HG03135 (cell line): ENCODE measurements at regions not wholly inside any gene's neighbourhood (a gene's known extent, or its start where the extent isn't known, plus 50 kb on each side); places are given as distances from the start of the nearest gene placed in this dataset.
"Not testable (repeated sequence)": the region's sequence is repeated elsewhere in the genome, so short reads cannot be mapped to it uniquely, and the experiment has no call there.

ENCODE experiments used
- ATAC-seq: cut with Tn5 transposase; IDR thresholded peaks from one replicate; pipeline ENCODE4 v1.9.1; 2021; ENCODE audit warnings: mild to moderate bottlenecking, moderate library complexity; ENCODE audit not compliant: unreplicated experiment

DNA sequence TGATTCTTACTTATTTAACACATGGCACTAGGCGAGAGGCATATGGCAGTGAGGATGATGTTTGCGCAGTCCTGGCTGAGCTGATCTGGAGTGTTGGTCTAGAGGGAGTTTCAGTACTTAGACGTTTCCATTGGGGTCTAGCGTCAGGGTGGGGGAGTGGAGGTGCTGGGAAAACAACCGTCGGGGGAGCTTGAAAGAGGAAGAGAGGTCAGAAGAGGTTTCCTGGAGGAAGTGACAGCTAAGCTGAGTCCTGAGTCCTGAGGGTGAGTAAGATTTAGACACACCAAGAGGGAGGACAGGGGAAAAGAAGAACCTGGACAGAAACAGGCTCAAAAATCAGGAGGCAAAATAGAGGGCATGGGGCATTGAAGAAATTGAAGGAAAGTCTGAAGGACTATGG is 81.4 kb downstream of the ALOX5AP start:
- no peak for ATAC-seq

- no peak for ATAC-seq
These were observed 83.1 kb downstream of the ALOX5AP start for GRCh38 chr13:30818323-30818960.

DNA sequence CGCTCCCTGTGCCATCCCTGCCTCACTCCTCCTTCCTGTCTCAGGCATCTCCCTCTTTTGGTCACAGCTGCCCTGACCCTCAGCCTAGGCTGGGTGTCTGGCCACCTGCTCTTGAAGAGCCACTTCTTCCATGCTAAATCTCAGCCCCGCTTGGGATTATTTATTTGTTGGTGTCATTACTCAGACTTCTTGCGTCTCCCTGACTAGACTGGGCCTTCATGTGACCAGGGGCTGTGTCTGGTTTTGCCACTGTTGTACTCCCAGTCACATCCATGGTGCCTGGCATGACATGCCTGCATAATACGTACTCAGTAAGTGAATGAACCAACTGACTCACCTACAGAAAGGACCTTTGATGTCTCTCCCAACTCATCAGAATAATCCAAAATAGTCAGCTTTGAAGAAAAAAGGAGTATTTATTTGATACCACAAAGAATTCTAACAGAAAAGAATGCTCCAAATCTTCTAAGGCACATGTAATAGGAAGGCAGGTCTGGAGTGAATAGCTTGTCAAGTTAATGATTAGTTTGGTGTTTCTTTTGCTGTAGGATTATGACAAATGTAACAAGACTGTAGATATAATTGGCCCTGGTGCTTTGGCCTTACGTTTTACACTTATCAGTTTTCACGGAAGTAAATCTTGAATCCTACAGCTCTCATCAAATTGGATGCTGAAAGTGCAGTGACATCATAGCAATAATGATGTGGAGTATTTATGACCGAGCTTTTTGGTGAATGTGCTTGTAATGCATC is 84.0 kb downstream of the ALOX5AP start:
- ATAC-seq = no peak

DNA sequence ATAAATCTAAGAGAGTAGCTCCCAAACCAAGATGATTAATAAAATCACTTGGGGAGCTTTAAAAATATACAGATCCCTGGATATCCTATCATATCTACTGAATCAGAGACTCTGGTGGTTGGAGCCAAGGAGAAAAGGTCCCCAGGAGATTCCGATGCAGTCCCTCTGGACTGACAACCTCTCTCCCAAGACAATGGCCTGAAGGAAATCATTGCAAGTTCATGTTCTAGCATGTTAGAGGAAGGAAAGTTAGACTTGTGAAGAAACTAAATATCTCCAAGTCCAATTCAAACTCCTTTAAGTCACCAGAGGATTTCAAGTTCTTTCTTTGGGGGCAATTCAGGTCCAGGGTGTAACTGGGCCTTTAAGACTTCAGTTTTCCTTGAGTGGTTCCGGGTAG is 84.7 kb upstream of the MEDAG start:
- no peak for ATAC-seq

GRCh38 chr13:30824651-30825050 is 81.4 kb upstream of the MEDAG start:
- no peak for ATAC-seq

- ATAC-seq = no peak
These were observed 79.0 kb upstream of the MEDAG start for GRCh38 chr13:30826911-30827577.

DNA sequence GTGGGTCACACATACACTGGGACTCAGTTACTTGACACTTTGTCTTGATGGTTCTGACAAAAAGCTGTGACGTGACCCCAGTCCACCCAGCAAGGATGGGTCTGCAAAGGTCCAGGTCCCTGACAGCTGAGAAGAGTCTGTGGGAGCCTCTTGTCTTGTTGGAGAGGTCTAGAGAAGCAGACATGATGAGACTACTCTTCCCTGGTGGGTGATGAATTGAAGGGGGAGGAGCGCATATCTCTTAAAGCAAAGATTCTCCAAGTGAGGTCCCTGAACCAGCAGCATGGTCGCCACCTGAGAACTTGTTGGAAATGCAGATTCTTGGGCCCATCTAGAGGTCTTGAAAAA is 78.5 kb upstream of the MEDAG start:
- ATAC-seq = no peak

- ATAC-seq = no peak
These were observed 76.8 kb upstream of the MEDAG start for GRCh38 chr13:30829145-30829832.

- no peak for ATAC-seq
These were observed 76.0 kb upstream of the MEDAG start for GRCh38 chr13:30829833-30830637.

- ATAC-seq = no peak
These were observed 75.5 kb upstream of the MEDAG start for GRCh38 chr13:30830638-30830965.

GRCh38 chr13:30831515-30831914 is 74.6 kb upstream of the MEDAG start:
- ATAC-seq = no peak

DNA sequence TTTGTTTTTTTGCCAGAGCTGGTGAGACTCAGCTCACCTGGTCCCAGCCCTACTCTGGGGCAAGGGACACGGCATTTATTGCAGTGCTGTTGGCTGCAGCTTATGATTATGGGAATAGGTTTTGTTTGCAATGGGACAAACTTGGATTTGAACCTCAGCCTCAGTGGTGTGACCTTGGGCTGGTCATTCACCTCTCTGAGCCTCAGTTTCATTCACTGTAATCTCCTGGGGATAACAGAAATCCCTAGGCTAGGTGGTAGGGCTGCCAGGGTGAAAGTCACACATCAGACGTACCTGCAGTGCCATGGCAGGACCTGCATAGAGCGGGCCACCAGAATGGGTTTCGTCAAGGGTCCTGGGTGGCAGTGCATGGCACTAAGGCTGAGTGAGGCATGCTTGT is 73.7 kb upstream of the MEDAG start:
- ATAC-seq = no peak

DNA sequence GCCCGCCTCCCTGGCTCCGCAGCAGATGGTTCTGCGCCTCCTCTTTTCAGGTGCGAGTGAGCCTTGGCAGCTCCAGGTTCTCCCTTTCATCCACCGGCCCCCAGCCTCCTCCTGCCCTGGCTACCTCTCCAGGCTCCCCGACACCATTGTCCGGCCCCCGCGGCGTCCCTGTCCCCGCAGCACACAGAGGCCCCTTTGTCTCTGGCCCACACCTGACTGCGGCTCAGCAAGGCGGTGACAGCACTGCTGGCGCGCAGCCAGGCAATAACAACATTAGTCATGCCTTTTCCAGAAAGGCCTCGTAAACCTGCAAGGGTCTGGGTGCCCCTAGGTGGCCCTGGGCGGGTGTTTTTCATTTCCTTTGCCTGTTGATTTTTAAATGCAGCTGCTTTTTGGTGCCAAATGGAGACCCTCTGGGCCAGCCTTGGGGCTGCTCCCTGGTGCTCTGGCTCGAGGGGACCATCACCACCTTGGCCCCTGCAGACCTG is 73.2 kb upstream of the MEDAG start:
- no peak for ATAC-seq

GRCh38 chr13:30835442-30835841 is 70.6 kb upstream of the MEDAG start:
- no peak for ATAC-seq

GRCh38 chr13:30837227-30838159 is 68.6 kb upstream of the MEDAG start:
- no peak for ATAC-seq

DNA sequence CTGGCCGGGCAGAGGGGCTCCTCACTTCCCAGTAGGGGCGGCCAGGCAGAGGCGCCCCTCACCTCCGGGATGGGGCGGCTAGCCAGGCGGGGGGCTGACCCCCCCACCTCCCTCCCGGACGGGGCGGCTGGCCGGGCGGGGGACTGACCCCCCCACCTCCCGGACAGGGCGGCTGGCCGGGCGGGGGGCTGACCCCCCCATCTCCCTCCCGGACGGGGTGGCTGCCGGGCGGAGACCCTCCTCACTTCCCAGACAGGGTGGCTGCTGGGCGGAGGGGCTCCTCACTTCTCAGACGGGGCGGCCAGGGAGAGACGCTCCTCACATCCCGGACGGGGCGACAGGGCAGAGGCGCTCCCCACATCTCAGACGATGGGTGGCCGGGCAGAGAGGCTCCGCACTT is 66.4 kb upstream of the MEDAG start:
- not testable (repeated sequence) for ATAC-seq

- ATAC-seq = no peak
These were observed 65.6 kb upstream of the MEDAG start for GRCh38 chr13:30840515-30840914.

GRCh38 chr13:30841154-30841553 is 64.9 kb upstream of the MEDAG start:
- no peak for ATAC-seq

- ATAC-seq = no peak
These were observed 62.5 kb upstream of the MEDAG start for GRCh38 chr13:30843548-30843947.
